Gastrocnemius medialis (tissue), 4 donors: ENCODE measurements at regions not wholly inside any gene's neighbourhood (a gene's known extent, or its start where the extent isn't known, plus 50 kb on each side); places are given as distances from the start of the nearest gene placed in this dataset.

ENCODE experiments used
- CTCF ChIP-seq, 5 experiments: fragments of 450-650 bp in 3 of 5; fragments of 200-600 bp in 2 of 5; sonication (generic) in 2 of 5; IDR thresholded peaks in 4 of 5; conservative IDR thresholded peaks in 1 of 5; 1 replicate in 4 of 5; 2 replicates in 1 of 5; pipeline ENCODE4 v1.5.1; 2016 to 2019; ENCODE audit warnings: antibody characterized with exemption in 5 of 5, mild to moderate bottlenecking in 3 of 5, moderate library complexity in 3 of 5
- POLR2A ChIP-seq, 2 donors: fragments of 450-650 bp; IDR thresholded peaks; one replicate each; pipeline ENCODE4 v1.6.1; 2017; ENCODE audit warnings: antibody characterized with exemption in 2 of 2, mild to moderate bottlenecking in 2 of 2, moderate library complexity in 2 of 2

GRCh38 chr14:97976861-97977260 lies 1179.7 kb downstream of the VRK1 start:
- TF ChIP-seq CTCF (IDR thresholded peaks at IDR 0.05 in 4 of 5, conservative IDR thresholded peaks at IDR 0.05 in 1 of 5) (no peak), POLR2A (IDR thresholded peaks at IDR 0.05) (no peak)
